MM.1S (cell line): ENCODE measurements at regions not wholly inside any gene's neighbourhood (a gene's known extent, or its start where the extent isn't known, plus 50 kb on each side); places are given as distances from the start of the nearest gene placed in this dataset.
A peak's percentile ranks its signal among the peaks of the same experiment; 100 is the strongest.
"Not testable (repeated sequence)": the region's sequence is repeated elsewhere in the genome, so short reads cannot be mapped to it uniquely, and the experiment has no call there.

Experiments used
- DNase-seq: peaks from one replicate; pipeline ENCODE4 v3.0.0-alpha.2; 2015
- H2AFZ ChIP-seq: fragments of 300-600 bp; sonication (generic); 2 replicates; pipeline ENCODE4 v1.6.0; 2016; ENCODE audit warnings: antibody characterized with exemption, low read length
- H3F3A ChIP-seq: fragments of 300-600 bp; sonication (generic); 2 replicates; pipeline ENCODE4 v1.6.1; 2016; ENCODE audit warnings: mild to moderate bottlenecking, antibody characterized with exemption, low read length, moderate library complexity, mixed read lengths; ENCODE audit not compliant: insufficient read depth
- H3K27ac ChIP-seq: fragments of 300-600 bp; sonication (generic); 2 replicates; pipeline ENCODE4 v1.5.1; 2016; ENCODE audit warnings: mild to moderate bottlenecking, low read length
- H3K27me3 ChIP-seq: fragments of 300-600 bp; sonication (generic); replicated peaks from 2 replicates; pipeline ENCODE4 v1.6.0; 2016; ENCODE audit warnings: low read length; ENCODE audit not compliant: insufficient read depth
- H3K36me3 ChIP-seq: fragments of 300-600 bp; sonication (generic); replicated peaks from 2 replicates; pipeline ENCODE4 v1.6.1; 2016; ENCODE audit warnings: mild to moderate bottlenecking, low read length, mixed read lengths; ENCODE audit not compliant: insufficient read depth
- H3K4me1 ChIP-seq: fragments of 300-600 bp; sonication (generic); 2 replicates; pipeline ENCODE4 v1.6.1; 2016; ENCODE audit warnings: low read length, mixed read lengths
- H3K4me2 ChIP-seq: fragments of 300-600 bp; sonication (generic); 2 replicates; pipeline ENCODE4 v1.6.0; 2016; ENCODE audit warnings: low read depth, low read length
- H3K4me3 ChIP-seq: fragments of 300-600 bp; sonication (generic); 2 replicates; pipeline ENCODE4 v1.5.1; 2016; ENCODE audit warnings: low read length, mixed read lengths
- H3K79me2 ChIP-seq: fragments of 300-600 bp; sonication (generic); 2 replicates; pipeline ENCODE4 v1.6.1; 2016; ENCODE audit warnings: mixed run types, low read length, mixed read lengths
- H3K9ac ChIP-seq: fragments of 300-600 bp; sonication (generic); 2 replicates; pipeline ENCODE4 v1.6.1; 2016; ENCODE audit warnings: low read length, mixed read lengths
- H3K9me2 ChIP-seq: fragments of 300-600 bp; sonication (generic); replicated peaks from 2 replicates; pipeline ENCODE4 v1.6.1; 2016; ENCODE audit warnings: mild to moderate bottlenecking, low read length, mixed read lengths; ENCODE audit not compliant: insufficient read depth
- H3K9me3 ChIP-seq: fragments of 300-600 bp; sonication (generic); replicated peaks from 2 replicates; pipeline ENCODE4 v1.6.1; 2016; ENCODE audit warnings: mild to moderate bottlenecking, low read length, mixed read lengths; ENCODE audit not compliant: insufficient read depth
- H4K20me1 ChIP-seq: fragments of 300-600 bp; sonication (generic); 2 replicates; pipeline ENCODE4 v1.6.1; 2016; ENCODE audit warnings: mild to moderate bottlenecking, low read length, moderate library complexity, mixed read lengths; ENCODE audit not compliant: insufficient read depth
- CTCF ChIP-seq: fragments of 300-600 bp; sonication (generic); IDR thresholded peaks from 2 replicates; pipeline ENCODE4 v1.5.1; 2016; ENCODE audit warnings: antibody characterized with exemption, low read length, mixed read lengths
- EZH2 ChIP-seq: fragments of 300-600 bp; sonication (generic); optimal IDR thresholded peaks from 2 replicates; pipeline ENCODE3; 2017; ENCODE audit warnings: low read depth, mild to moderate bottlenecking, antibody characterized with exemption, low read length, mixed read lengths
- EZH2phosphoT487 ChIP-seq: fragments of 300-600 bp; sonication (generic); IDR thresholded peaks from 2 replicates; pipeline ENCODE4 v1.6.1; 2018; ENCODE audit warnings: antibody characterized with exemption, low read length

- Histone ChIP-seq H4K20me1 (no peaks in the 10 kb centered on the region), H3K79me2 (no peaks in the 10 kb centered on the region), H2AFZ (no peak overlapping the region), H3K36me3 (no peaks in the 10 kb centered on the region), H3K27me3 (no peaks in the 10 kb centered on the region), H3K9me3 (no peaks in the 10 kb centered on the region), H3K4me2 (no peak overlapping the region), H3K27ac (no peak overlapping the region), H3K9ac (no peak overlapping the region), H3K9me2 (no peaks in the 10 kb centered on the region), H3F3A (no peaks in the 10 kb centered on the region), H3K4me1 (no peaks in the 10 kb centered on the region), H3K4me3 (no peak overlapping the region)
- no peak for DNase-seq
- TF ChIP-seq EZH2phosphoT487, result no peak
Measured at GRCh38 chr1:119266858-119267257, 101.7 kb upstream of the HAO2 start.

- not testable (repeated sequence) for H3K9me2 ChIP-seq, H3K36me3 ChIP-seq, H3K79me2 ChIP-seq, H3K27me3 ChIP-seq, DNase-seq, H2AFZ ChIP-seq, H3K4me1 ChIP-seq, H3K27ac ChIP-seq, H3K4me2 ChIP-seq, H3K4me3 ChIP-seq, H3F3A ChIP-seq, H3K9me3 ChIP-seq, H3K9ac ChIP-seq, H4K20me1 ChIP-seq
Measured at GRCh38 chr1:119267288-119267687, 101.3 kb upstream of the HAO2 start.

- no peak overlapping the region for H3K9ac ChIP-seq
- no peak overlapping the region for H3K4me3 ChIP-seq
- no peaks in the 10 kb centered on the region for H3K36me3 ChIP-seq
- H3K79me2 ChIP-seq, result no peaks in the 10 kb centered on the region
- no peaks in the 10 kb centered on the region for H3F3A ChIP-seq
- H2AFZ ChIP-seq, result no peak overlapping the region
- H3K27me3 ChIP-seq, result no peaks in the 10 kb centered on the region
- no peak for DNase-seq
- no peak overlapping the region for H3K27ac ChIP-seq
- H3K4me2 ChIP-seq, result no peak overlapping the region
- H3K9me3 ChIP-seq, result no peaks in the 10 kb centered on the region
- no peaks in the 10 kb centered on the region for H3K9me2 ChIP-seq
- H3K4me1 ChIP-seq, result no peaks in the 10 kb centered on the region
- H4K20me1 ChIP-seq, result no peaks in the 10 kb centered on the region
- TF ChIP-seq CTCF (no peak), EZH2 (no peak), EZH2phosphoT487 (no peak)
Measured at GRCh38 chr1:119268879-119269278, 99.7 kb upstream of the HAO2 start.

GRCh38 chr1:119275145-119276134, 93.1 kb upstream of the HAO2 start:
- TF ChIP-seq EZH2 (no peak), CTCF (peak; percentile 68), EZH2phosphoT487 (no peak)
- Histone ChIP-seq H3K79me2 (no peaks in the 10 kb centered on the region), H3K9ac (no peak overlapping the region), H3K4me1 (no peaks in the 10 kb centered on the region), H3K36me3 (no peaks in the 10 kb centered on the region), H3K4me3 (no peak overlapping the region), H3K9me2 (no peaks in the 10 kb centered on the region), H3K27ac (no peak overlapping the region), H3K27me3 (no peaks in the 10 kb centered on the region), H2AFZ (no peak overlapping the region), H3K4me2 (no peak overlapping the region), H4K20me1 (no peaks in the 10 kb centered on the region), H3K9me3 (no peaks in the 10 kb centered on the region), H3F3A (no peaks in the 10 kb centered on the region)
- peak; percentile 35 for DNase-seq
